Kidney (tissue), 13 donors: ENCODE measurements at regions not wholly inside any gene's neighbourhood (a gene's known extent, or its start where the extent isn't known, plus 50 kb on each side); places are given as distances from the start of the nearest gene placed in this dataset.

Experiments
- DNase-seq, 5 donors: peaks; one replicate each; pipeline ENCODE4 v3.0.0-alpha.2; 2013 to 2020
- FAIRE-seq: peaks from 2 replicates; lab custom pipeline; 2012; peaks lifted over from hg19 to GRCh38; lab: Jason Lieb, UNC
- H3K27ac ChIP-seq, 2 donors: one replicate each; pipeline ENCODE4 v1.7.0; 2013; ENCODE audit warnings: low read depth in 2 of 2, low read length in 2 of 2, inconsistent platforms in 1 of 2
- H3K27me3 ChIP-seq: one replicate; pipeline ENCODE4 v1.7.1; 2013; ENCODE audit warnings: low read length, inconsistent platforms; ENCODE audit not compliant: control insufficient read depth, insufficient read depth
- H3K36me3 ChIP-seq, 3 donors: one replicate each; pipeline versions ENCODE4 v1.7.0 to v1.7.1; 2013; ENCODE audit warnings: low read length in 3 of 3, control low read depth in 1 of 3, inconsistent platforms in 1 of 3; ENCODE audit not compliant: insufficient read depth in 3 of 3, control insufficient read depth in 2 of 3
- H3K4me1 ChIP-seq, 3 donors: one replicate each; pipeline versions ENCODE4 v1.7.0 to v1.7.1; 2013; ENCODE audit warnings: low read length in 3 of 3, inconsistent platforms in 1 of 3, low read depth in 1 of 3; ENCODE audit not compliant: control insufficient read depth in 2 of 3, insufficient read depth in 2 of 3
- H3K4me3 ChIP-seq, 3 donors: one replicate each; pipeline versions ENCODE4 v1.7.0 to v1.8.1; 2013; ENCODE audit warnings: low read length in 3 of 3, control low read depth in 1 of 3, inconsistent platforms in 1 of 3
- H3K9ac ChIP-seq, 3 donors: one replicate each; pipeline versions ENCODE4 v1.7.0 to v1.7.1; 2013; ENCODE audit warnings: low read length in 3 of 3, control low read depth in 1 of 3, inconsistent platforms in 1 of 3
- H3K9me3 ChIP-seq, 3 donors: one replicate each; pipeline versions ENCODE4 v1.7.0 to v1.7.1; 2013; ENCODE audit warnings: low read length in 3 of 3, control low read depth in 1 of 3, inconsistent platforms in 1 of 3; ENCODE audit not compliant: control insufficient read depth in 2 of 3, insufficient read depth in 1 of 3
- CTCF ChIP-seq: IDR thresholded peaks from 3 replicates; pipeline ENCODE4 v1.5.1; 2012; ENCODE audit warnings: mild to moderate bottlenecking, moderate library complexity, borderline replicate concordance; ENCODE audit not compliant: insufficient read depth; ENCODE audit errors: extremely low read depth
- intact Hi-C: fragments of 100-400 bp; cut with DNase I; formaldehyde crosslinking; loops from one replicate; pipeline ENCODE4 v1.11.1; 2022
- donor health status: control.
- donor health status: control.
- donor health status: control.
- donor health status: control.
- donor health status: control.
- donor health status: DM: yes; HTN: yes; CAD: no.
- donor health status: Normal renal cell carcinoma (clear cell type).

GRCh38 chr10:128307820-128308219 is 181.6 kb upstream of the MKI67 start:
- Histone ChIP-seq H3K27ac (no peak overlapping the region), H3K9ac (no peak overlapping the region), H3K4me3 (no peak overlapping the region), H3K36me3 (no peaks in the 10 kb centered on the region), H3K4me1 (no peaks in the 10 kb centered on the region), H3K27me3 (no peaks in the 10 kb centered on the region), H3K9me3 (no peaks in the 10 kb centered on the region)
- intact Hi-C loops, result no loop called here
- FAIRE-seq, result no peak
- DNase-seq, result no peak
- no peak for TF ChIP-seq CTCF

- Histone ChIP-seq H3K36me3 (no peaks in the 10 kb centered on the region), H3K27ac (no peak overlapping the region), H3K4me3 (no peak overlapping the region), H3K27me3 (no peaks in the 10 kb centered on the region), H3K4me1 (no peaks in the 10 kb centered on the region), H3K9ac (no peak overlapping the region), H3K9me3 (no peaks in the 10 kb centered on the region)
- FAIRE-seq (no peak), DNase-seq (peak in 3 of 5 donors; percentile 24 to 37 (median 31))
- intact Hi-C loops, result no loop called here
- TF ChIP-seq CTCF, result no peak
Observed at GRCh38 chr10:128310971-128311658, 184.9 kb upstream of the MKI67 start.

GRCh38 chr10:128312250-128312649 is 186.0 kb upstream of the MKI67 start:
- no peak overlapping the region for H3K9ac ChIP-seq
- no peaks in the 10 kb centered on the region for H3K9me3 ChIP-seq
- intact Hi-C loops, result no loop called here
- DNase-seq (no peak), FAIRE-seq (no peak)
- no peaks in the 10 kb centered on the region for H3K4me1 ChIP-seq
- TF ChIP-seq CTCF, result no peak
- H3K36me3 ChIP-seq, result no peaks in the 10 kb centered on the region
- H3K4me3 ChIP-seq, result no peak overlapping the region
- H3K27ac ChIP-seq, result no peak overlapping the region
- no peaks in the 10 kb centered on the region for H3K27me3 ChIP-seq

GRCh38 chr10:128314686-128315085 is 188.5 kb upstream of the MKI67 start:
- DNase-seq (no peak), FAIRE-seq (no peak)
- no peaks in the 10 kb centered on the region for H3K36me3 ChIP-seq
- H3K27me3 ChIP-seq, result no peaks in the 10 kb centered on the region
- no peaks in the 10 kb centered on the region for H3K4me1 ChIP-seq
- H3K27ac ChIP-seq, result no peak overlapping the region
- H3K4me3 ChIP-seq, result no peak overlapping the region
- no peak overlapping the region for H3K9ac ChIP-seq
- intact Hi-C loops, result no loop called here
- TF ChIP-seq CTCF, result no peak
- no peaks in the 10 kb centered on the region for H3K9me3 ChIP-seq
